NCI-H446 (cell line): ENCODE measurements at regions not wholly inside any gene's neighbourhood (a gene's known extent, or its start where the extent isn't known, plus 50 kb on each side); places are given as distances from the start of the nearest gene placed in this dataset.
A peak's percentile ranks its signal among the peaks of the same experiment; 100 is the strongest.
"Not testable (repeated sequence)": the region's sequence is repeated elsewhere in the genome, so short reads cannot be mapped to it uniquely, and the experiment has no call there.

Experiments
- DNase-seq, 2 experiments: peaks; one replicate each; lab custom pipeline; 2025; lab: John Stamatoyannopoulos, UW

GRCh38 chrX:34404386-34405070 is 252.6 kb downstream of the TMEM47 start:
- no peak for DNase-seq

GRCh38 chrX:34401411-34401810 is 255.7 kb downstream of the TMEM47 start:
- no peak for DNase-seq

GRCh38 chrX:34382416-34382815 is 250.3 kb upstream of the FAM47A start:
- DNase-seq, result no peak

- DNase-seq, result no peak
Observed at GRCh38 chrX:34381241-34381640, 249.1 kb upstream of the FAM47A start.

GRCh38 chrX:34379891-34380290 is 247.8 kb upstream of the FAM47A start:
- no peak for DNase-seq

- no peak for DNase-seq
Observed at GRCh38 chrX:34377645-34378044, 245.5 kb upstream of the FAM47A start.

GRCh38 chrX:34371754-34372153 is 239.6 kb upstream of the FAM47A start:
- DNase-seq, result no peak

- DNase-seq, result no peak
Observed at GRCh38 chrX:34365471-34365870, 233.4 kb upstream of the FAM47A start.

- DNase-seq, result no peak
Observed at GRCh38 chrX:34350561-34351335, 218.6 kb upstream of the FAM47A start.

GRCh38 chrX:34343001-34343400 is 210.9 kb upstream of the FAM47A start:
- no peak for DNase-seq

GRCh38 chrX:34341814-34342213 is 209.7 kb upstream of the FAM47A start:
- DNase-seq, result no peak

GRCh38 chrX:34341258-34341657 is 209.1 kb upstream of the FAM47A start:
- no peak for DNase-seq

- DNase-seq, result no peak
Observed at GRCh38 chrX:34338046-34338445, 205.9 kb upstream of the FAM47A start.

- not testable (repeated sequence) for DNase-seq
Observed at GRCh38 chrX:34335376-34335775, 203.3 kb upstream of the FAM47A start.

- DNase-seq, result no peak
Observed at GRCh38 chrX:34332334-34332733, 200.2 kb upstream of the FAM47A start.

GRCh38 chrX:34325460-34325859 is 193.3 kb upstream of the FAM47A start:
- no peak for DNase-seq

GRCh38 chrX:34320424-34320823 is 188.3 kb upstream of the FAM47A start:
- not testable (repeated sequence) for DNase-seq

GRCh38 chrX:34300871-34301270 is 168.8 kb upstream of the FAM47A start:
- DNase-seq, result peak in 1 of 2 experiments; percentile 42

GRCh38 chrX:34299451-34299967 is 167.4 kb upstream of the FAM47A start:
- DNase-seq, result no peak

GRCh38 chrX:34294665-34295064 is 162.6 kb upstream of the FAM47A start:
- no peak for DNase-seq

GRCh38 chrX:34288782-34289181 is 156.7 kb upstream of the FAM47A start:
- DNase-seq, result no peak

- no peak for DNase-seq
Observed at GRCh38 chrX:34279866-34280560, 147.9 kb upstream of the FAM47A start.

GRCh38 chrX:34275699-34276098 is 143.6 kb upstream of the FAM47A start:
- DNase-seq, result no peak
